GM10248 (cell line): ENCODE measurements at regions not wholly inside any gene's neighbourhood (a gene's known extent, or its start where the extent isn't known, plus 50 kb on each side); places are given as distances from the start of the nearest gene placed in this dataset.

Experiments
- CTCF ChIA-PET: fragments of 300-600 bp; sonication (Branson Sonifier 250); formaldehyde crosslinking; extraction: SDS; loops from one replicate; lab custom pipeline; 2021; ENCODE audit warnings: antibody characterized with exemption; lab: Yijun Ruan, JAX
- POLR2A ChIA-PET: fragments of 350-650 bp; sonication (Branson Sonifier 250); formaldehyde crosslinking; extraction: SDS; loops from one replicate; lab custom pipeline; 2020; ENCODE audit warnings: antibody characterized with exemption; lab: Yijun Ruan, JAX
- DNase-seq: peaks from one replicate; pipeline ENCODE4 v3.0.0; 2012; ENCODE audit errors: extremely low spot score
- TF ChIP-seq, protein P1 (sequence below): IDR thresholded peaks from 2 replicates; pipeline ENCODE4 v1.5.1; 2012; ENCODE audit warnings: mild to moderate bottlenecking, low read depth; ENCODE audit errors: extremely low read depth, missing control alignments, control extremely low read depth

DNA sequence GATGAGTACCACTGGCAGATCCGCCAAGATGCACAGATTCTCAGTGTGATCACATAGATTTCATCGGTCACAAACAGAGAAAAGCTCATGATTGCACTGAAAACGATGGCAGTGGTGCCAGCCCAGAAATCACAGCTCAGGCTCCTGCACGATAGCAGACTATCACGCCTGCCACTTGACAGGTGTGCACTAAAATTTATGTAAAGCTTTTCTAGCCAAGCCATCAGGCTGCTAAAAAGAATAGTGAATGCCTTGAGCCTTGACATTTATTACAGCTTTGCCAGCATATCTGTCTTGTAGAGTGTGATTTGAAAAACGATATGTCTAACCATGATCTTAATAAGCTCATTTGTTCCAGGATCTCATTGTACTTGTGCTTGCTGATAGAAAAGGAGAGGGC, 409.5 kb upstream of the CWC22 start:
- TF ChIP-seq, protein P1, sequence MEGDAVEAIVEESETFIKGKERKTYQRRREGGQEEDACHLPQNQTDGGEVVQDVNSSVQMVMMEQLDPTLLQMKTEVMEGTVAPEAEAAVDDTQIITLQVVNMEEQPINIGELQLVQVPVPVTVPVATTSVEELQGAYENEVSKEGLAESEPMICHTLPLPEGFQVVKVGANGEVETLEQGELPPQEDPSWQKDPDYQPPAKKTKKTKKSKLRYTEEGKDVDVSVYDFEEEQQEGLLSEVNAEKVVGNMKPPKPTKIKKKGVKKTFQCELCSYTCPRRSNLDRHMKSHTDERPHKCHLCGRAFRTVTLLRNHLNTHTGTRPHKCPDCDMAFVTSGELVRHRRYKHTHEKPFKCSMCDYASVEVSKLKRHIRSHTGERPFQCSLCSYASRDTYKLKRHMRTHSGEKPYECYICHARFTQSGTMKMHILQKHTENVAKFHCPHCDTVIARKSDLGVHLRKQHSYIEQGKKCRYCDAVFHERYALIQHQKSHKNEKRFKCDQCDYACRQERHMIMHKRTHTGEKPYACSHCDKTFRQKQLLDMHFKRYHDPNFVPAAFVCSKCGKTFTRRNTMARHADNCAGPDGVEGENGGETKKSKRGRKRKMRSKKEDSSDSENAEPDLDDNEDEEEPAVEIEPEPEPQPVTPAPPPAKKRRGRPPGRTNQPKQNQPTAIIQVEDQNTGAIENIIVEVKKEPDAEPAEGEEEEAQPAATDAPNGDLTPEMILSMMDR, result no peak
- no peak for DNase-seq
- ChIA-PET POLR2A (no interaction called here), CTCF (no interaction called here)

DNA sequence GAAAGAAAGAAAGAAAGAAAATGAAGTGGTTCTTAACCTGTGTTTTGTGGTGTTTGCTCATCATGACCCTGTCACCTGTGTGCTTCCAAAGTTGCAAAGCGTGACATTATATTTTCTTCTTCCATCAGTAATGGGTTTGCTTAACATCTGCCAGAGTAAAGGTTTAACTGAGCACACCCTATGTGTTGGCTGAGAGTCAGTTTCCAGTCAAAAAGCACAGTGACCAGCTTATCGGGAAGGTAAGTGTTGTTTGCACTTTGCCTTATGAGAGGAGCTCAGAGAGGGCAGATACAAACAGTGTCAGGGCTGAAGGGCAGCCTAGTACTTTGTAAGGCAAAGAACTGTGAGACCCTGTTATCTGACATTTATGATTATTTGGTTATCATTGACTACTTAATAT, 406.2 kb upstream of the CWC22 start:
- TF ChIP-seq, protein P1, result no peak
- no peak for DNase-seq
- ChIA-PET POLR2A (no interaction called here), CTCF (no interaction called here)

GRCh38 chr2:180412219-180412618, 405.1 kb upstream of the CWC22 start:
- POLR2A ChIA-PET, result no interaction called here
- DNase-seq, result no peak
- TF ChIP-seq, protein P1, result no peak
- CTCF ChIA-PET, result interaction anchor here (1.3 to 2.1 kb wide), 2 partner anchors 10 to 12 kb away, joined by 5 read pairs; no protein-coding TSS in a partner anchor

DNA sequence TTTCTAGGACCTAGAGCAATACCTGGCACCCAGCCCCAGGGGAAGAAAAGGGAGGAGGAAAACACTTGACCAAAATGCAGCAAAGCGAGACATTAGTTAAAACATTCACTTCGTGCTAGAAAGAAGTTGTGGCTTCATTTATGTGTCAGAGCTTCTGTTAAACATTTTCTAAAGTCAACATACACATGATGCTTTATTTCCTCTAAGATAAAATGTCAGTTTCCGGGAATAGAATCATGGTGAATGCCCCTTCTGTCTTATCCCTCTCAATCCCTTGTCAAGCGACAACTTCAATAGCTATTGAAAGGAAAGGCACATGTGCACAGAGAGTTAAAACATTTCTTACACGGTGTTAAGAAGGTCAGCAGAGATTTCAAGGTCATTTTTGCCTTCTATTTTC, 404.6 kb upstream of the CWC22 start:
- CTCF ChIA-PET, result interaction anchor here (1.3 to 2.1 kb wide), 2 partner anchors 11 kb away, joined by 5 read pairs; no protein-coding TSS in a partner anchor
- POLR2A ChIA-PET, result no interaction called here
- DNase-seq, result no peak
- TF ChIP-seq, protein P1, result no peak

GRCh38 chr2:180406687-180407086, 399.6 kb upstream of the CWC22 start:
- TF ChIP-seq, protein P1, result no peak
- ChIA-PET POLR2A (no interaction called here), CTCF (no interaction called here)
- no peak for DNase-seq

GRCh38 chr2:180405520-180405919, 398.4 kb upstream of the CWC22 start:
- ChIA-PET CTCF (no interaction called here), POLR2A (no interaction called here)
- TF ChIP-seq, protein P1, result no peak

More at GRCh38 chr2:180405520-180405919, 398.4 kb upstream of the CWC22 start:
- DNase-seq, result no peak
